ENCODE measurements at regions not wholly inside any gene's neighbourhood (a gene's known extent, or its start where the extent isn't known, plus 50 kb on each side); places are given as distances from the start of the nearest gene placed in this dataset.

DNA sequence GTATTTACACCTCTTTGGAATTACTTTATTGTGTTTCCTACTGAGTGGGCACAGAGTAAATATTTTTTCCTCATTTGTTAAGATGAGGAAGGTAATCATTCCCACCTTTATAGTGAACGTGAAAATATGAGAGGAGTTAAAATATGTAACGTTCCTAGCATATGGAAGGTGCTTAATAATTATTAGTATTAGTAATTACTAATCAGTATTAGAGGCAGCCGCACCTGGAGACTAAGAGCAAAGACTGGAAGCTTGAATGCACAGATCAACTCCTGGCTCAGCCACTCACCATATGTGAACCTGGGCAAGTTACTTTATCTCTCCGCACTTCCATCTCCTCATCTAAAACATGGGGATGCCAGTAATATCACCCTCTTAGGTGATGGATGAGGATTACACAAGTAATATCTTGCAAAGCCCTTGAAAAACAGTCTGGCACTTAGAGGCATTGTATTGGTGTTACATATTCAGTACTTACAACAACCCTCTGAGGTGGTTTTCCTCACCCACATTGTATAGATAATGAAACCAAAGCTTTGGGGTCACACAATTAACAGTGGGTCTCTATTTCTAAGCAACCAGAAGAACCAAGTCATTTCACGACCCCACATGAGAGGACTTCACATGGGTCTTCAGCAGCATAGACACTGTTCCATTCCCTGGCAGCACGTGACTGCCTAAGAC is 100.3 kb upstream of the KCTD1 start:
- TF ChIP-seq, protein P1, sequence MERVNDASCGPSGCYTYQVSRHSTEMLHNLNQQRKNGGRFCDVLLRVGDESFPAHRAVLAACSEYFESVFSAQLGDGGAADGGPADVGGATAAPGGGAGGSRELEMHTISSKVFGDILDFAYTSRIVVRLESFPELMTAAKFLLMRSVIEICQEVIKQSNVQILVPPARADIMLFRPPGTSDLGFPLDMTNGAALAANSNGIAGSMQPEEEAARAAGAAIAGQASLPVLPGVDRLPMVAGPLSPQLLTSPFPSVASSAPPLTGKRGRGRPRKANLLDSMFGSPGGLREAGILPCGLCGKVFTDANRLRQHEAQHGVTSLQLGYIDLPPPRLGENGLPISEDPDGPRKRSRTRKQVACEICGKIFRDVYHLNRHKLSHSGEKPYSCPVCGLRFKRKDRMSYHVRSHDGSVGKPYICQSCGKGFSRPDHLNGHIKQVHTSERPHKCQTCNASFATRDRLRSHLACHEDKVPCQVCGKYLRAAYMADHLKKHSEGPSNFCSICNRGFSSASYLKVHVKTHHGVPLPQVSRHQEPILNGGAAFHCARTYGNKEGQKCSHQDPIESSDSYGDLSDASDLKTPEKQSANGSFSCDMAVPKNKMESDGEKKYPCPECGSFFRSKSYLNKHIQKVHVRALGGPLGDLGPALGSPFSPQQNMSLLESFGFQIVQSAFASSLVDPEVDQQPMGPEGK (CRISPR knock-in tag; IDR thresholded peaks at IDR 0.05; ENCODE audit: borderline replicate concordance): no peak
- TF ChIP-seq ZNF8 (CRISPR knock-in tag; IDR thresholded peaks at IDR 0.05): no peak
- TF ChIP-seq GLIS3 (CRISPR knock-in tag; IDR thresholded peaks at IDR 0.05): no peak
- TF ChIP-seq, protein P2, sequence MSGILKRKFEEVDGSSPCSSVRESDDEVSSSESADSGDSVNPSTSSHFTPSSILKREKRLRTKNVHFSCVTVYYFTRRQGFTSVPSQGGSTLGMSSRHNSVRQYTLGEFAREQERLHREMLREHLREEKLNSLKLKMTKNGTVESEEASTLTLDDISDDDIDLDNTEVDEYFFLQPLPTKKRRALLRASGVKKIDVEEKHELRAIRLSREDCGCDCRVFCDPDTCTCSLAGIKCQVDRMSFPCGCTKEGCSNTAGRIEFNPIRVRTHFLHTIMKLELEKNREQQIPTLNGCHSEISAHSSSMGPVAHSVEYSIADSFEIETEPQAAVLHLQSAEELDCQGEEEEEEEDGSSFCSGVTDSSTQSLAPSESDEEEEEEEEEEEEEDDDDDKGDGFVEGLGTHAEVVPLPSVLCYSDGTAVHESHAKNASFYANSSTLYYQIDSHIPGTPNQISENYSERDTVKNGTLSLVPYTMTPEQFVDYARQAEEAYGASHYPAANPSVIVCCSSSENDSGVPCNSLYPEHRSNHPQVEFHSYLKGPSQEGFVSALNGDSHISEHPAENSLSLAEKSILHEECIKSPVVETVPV (CRISPR knock-in tag; IDR thresholded peaks at IDR 0.05): no peak
- TF ChIP-seq ARNTL (CRISPR knock-in tag; IDR thresholded peaks at IDR 0.05; ENCODE audit: borderline replicate concordance, low read depth): no peak
- TF ChIP-seq ISL1 (CRISPR knock-in tag; IDR thresholded peaks at IDR 0.05): no peak
- TF ChIP-seq ZNF565 (CRISPR knock-in tag; conservative IDR thresholded peaks at IDR 0.05; ENCODE audit: low read depth): no peak
- no peak for TF ChIP-seq ZNF70 (CRISPR knock-in tag; IDR thresholded peaks at IDR 0.05)
